ENCODE measurements at regions not wholly inside any gene's neighbourhood (a gene's known extent, or its start where the extent isn't known, plus 50 kb on each side); places are given as distances from the start of the nearest gene placed in this dataset.

DNA sequence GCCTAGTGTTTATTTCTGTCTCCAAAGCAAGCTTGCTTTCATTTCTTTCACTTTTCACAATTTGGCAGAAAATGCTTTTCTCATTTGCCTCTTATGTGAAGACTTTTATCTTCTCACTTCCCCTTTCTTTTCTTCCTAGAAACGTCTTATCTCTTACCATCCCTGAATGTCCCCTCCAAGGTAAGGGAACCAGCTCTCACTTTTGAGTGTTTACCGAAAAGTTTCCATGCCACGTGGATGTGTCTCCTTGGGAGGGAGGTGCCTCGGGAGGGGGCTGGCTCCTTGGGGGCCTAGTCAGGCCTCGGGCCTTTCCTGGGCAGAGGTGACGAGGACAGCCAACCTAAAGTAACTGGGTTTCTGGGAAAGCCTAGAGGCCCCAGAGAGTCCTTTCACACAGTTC lies 127.4 kb downstream of the CD24 start (continued):
- TF ChIP-seq PCBP2 (IDR thresholded peaks at IDR 0.05; ENCODE audit: low read depth, low read length, poor library complexity, severe bottlenecking), result no peak
- no peak for TF ChIP-seq ETS2 (tag; IDR thresholded peaks at IDR 0.05; ENCODE audit: borderline replicate concordance, poor library complexity, severe bottlenecking)
- no peak for TF ChIP-seq TCF7L2 (IDR thresholded peaks at IDR 0.05; ENCODE audit: low read depth, low read length)
- no peak for TF ChIP-seq POLR2H (tag; IDR thresholded peaks at IDR 0.05; ENCODE audit: low read depth)
- TF ChIP-seq ARNT (IDR thresholded peaks at IDR 0.05), result 0 out of 4 replicates have a peak, but pooled peaks of 1 of the 2 experiments have one; percentile 44
- no peak for TF ChIP-seq SUPT5H (IDR thresholded peaks at IDR 0.05)
- TF ChIP-seq PRPF4 (IDR thresholded peaks at IDR 0.05; ENCODE audit: insufficient read depth, low read depth, low read length, poor library complexity, severe bottlenecking), result no peak
- TF ChIP-seq MTA2 (IDR thresholded peaks at IDR 0.05; ENCODE audit: low read depth), result peak; percentile 34; the same call in 1 of the 2 replicates
- peak; percentile 70; the same call in 1 of the 2 replicates for TF ChIP-seq MECOM (CRISPR knock-in tag; IDR thresholded peaks at IDR 0.05)
- no peak for TF ChIP-seq HNRNPLL (IDR thresholded peaks at IDR 0.05; ENCODE audit: low read depth, low read length, poor library complexity, severe bottlenecking)
- no peak for TF ChIP-seq HCFC1 (IDR thresholded peaks at IDR 0.05; ENCODE audit: low read depth, low read length)
- peak; percentile 33; the same call in 1 of the 2 replicates for TF ChIP-seq FOXM1 (IDR thresholded peaks at IDR 0.05; ENCODE audit: low read depth)
- no peak for TF ChIP-seq FOXM1 (CRISPR knock-in tag; IDR thresholded peaks at IDR 0.05; ENCODE audit: low read depth)
- TF ChIP-seq, protein P1, sequence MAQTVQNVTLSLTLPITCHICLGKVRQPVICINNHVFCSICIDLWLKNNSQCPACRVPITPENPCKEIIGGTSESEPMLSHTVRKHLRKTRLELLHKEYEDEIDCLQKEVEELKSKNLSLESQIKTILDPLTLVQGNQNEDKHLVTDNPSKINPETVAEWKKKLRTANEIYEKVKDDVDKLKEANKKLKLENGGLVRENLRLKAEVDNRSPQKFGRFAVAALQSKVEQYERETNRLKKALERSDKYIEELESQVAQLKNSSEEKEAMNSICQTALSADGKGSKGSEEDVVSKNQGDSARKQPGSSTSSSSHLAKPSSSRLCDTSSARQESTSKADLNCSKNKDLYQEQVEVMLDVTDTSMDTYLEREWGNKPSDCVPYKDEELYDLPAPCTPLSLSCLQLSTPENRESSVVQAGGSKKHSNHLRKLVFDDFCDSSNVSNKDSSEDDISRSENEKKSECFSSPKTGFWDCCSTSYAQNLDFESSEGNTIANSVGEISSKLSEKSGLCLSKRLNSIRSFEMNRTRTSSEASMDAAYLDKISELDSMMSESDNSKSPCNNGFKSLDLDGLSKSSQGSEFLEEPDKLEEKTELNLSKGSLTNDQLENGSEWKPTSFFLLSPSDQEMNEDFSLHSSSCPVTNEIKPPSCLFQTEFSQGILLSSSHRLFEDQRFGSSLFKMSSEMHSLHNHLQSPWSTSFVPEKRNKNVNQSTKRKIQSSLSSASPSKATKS (CRISPR knock-in tag; IDR thresholded peaks at IDR 0.05), result no peak
- TF ChIP-seq ESRRB (CRISPR knock-in tag; IDR thresholded peaks at IDR 0.05; ENCODE audit: borderline replicate concordance), result no peak
- TF ChIP-seq GTF2E2 (tag; IDR thresholded peaks at IDR 0.05), result no peak
- TF ChIP-seq EGR1 (conservative IDR thresholded peaks at IDR 0.05), result no peak
- no peak for TF ChIP-seq ZNF551 (CRISPR knock-in tag; IDR thresholded peaks at IDR 0.05)
- TF ChIP-seq THAP12 (CRISPR knock-in tag; IDR thresholded peaks at IDR 0.05), result no peak
- TF ChIP-seq PYGO2 (tag; IDR thresholded peaks at IDR 0.05), result peak; percentile 34; the same call in 1 of the 2 replicates
- TF ChIP-seq C11orf30 (IDR thresholded peaks at IDR 0.05; ENCODE audit: low read depth), result no peak
- no peak for TF ChIP-seq ETV1 (tag; conservative IDR thresholded peaks at IDR 0.05; ENCODE audit: low read depth)
- no peak for TF ChIP-seq CHD1 (IDR thresholded peaks at IDR 0.05; ENCODE audit: low read length)
- no peak for TF ChIP-seq MEF2A (IDR thresholded peaks at IDR 0.05; ENCODE audit: control insufficient read depth, low read depth, low read length)
- no peak for TF ChIP-seq ARID3B (CRISPR knock-in tag; IDR thresholded peaks at IDR 0.05; ENCODE audit: borderline replicate concordance)

All from K562 (cell line).